ENCODE measurements at regions not wholly inside any gene's neighbourhood (a gene's known extent, or its start where the extent isn't known, plus 50 kb on each side); places are given as distances from the start of the nearest gene placed in this dataset.
A peak's percentile ranks its signal among the peaks of the same experiment; 100 is the strongest.

GRCh38 chrX:117568238-117568637 lies 548.4 kb downstream of the KLHL13 start:
- no peak overlapping the region for H3K4me3 ChIP-seq (ENCODE audit: low read depth, low read length)
- no peak for DNase-seq (ENCODE audit: low read depth)
- no peak for TF ChIP-seq CTCF (IDR thresholded peaks at IDR 0.05; ENCODE audit: control insufficient read depth, extremely low read depth, insufficient read depth)

- no peak overlapping the region for H3K4me3 ChIP-seq (ENCODE audit: low read depth, low read length)
Observed at GRCh38 chrX:117543885-117544284, 572.7 kb downstream of the KLHL13 start.

GRCh38 chrX:117539090-117539418 lies 577.6 kb downstream of the KLHL13 start:
- TF ChIP-seq CTCF (IDR thresholded peaks at IDR 0.05; ENCODE audit: control insufficient read depth, extremely low read depth, insufficient read depth), result no peak
- no peak overlapping the region for H3K4me3 ChIP-seq (ENCODE audit: low read depth, low read length)

More at GRCh38 chrX:117543885-117544284, 572.7 kb downstream of the KLHL13 start:
- peak; percentile 81 for DNase-seq (ENCODE audit: low read depth)
- TF ChIP-seq CTCF (IDR thresholded peaks at IDR 0.05; ENCODE audit: control insufficient read depth, extremely low read depth, insufficient read depth), result no peak

GRCh38 chrX:117538178-117539089 lies 578.2 kb downstream of the KLHL13 start:
- no peak for DNase-seq (ENCODE audit: low read depth)
- H3K4me3 ChIP-seq (ENCODE audit: low read depth, low read length), result no peak overlapping the region
- no peak for TF ChIP-seq CTCF (IDR thresholded peaks at IDR 0.05; ENCODE audit: control insufficient read depth, extremely low read depth, insufficient read depth)

More at GRCh38 chrX:117539090-117539418, 577.6 kb downstream of the KLHL13 start:
- no peak for DNase-seq (ENCODE audit: low read depth)

- no peak for DNase-seq (ENCODE audit: low read depth)
- no peak overlapping the region for H3K4me3 ChIP-seq (ENCODE audit: low read depth, low read length)
- TF ChIP-seq CTCF (IDR thresholded peaks at IDR 0.05; ENCODE audit: control insufficient read depth, extremely low read depth, insufficient read depth), result no peak
Observed at GRCh38 chrX:117532339-117532738, 584.3 kb downstream of the KLHL13 start.

- TF ChIP-seq CTCF (IDR thresholded peaks at IDR 0.05; ENCODE audit: control insufficient read depth, extremely low read depth, insufficient read depth), result no peak
- DNase-seq (ENCODE audit: low read depth), result peak; percentile 53
- H3K4me3 ChIP-seq (ENCODE audit: low read depth, low read length), result no peak overlapping the region
Observed at GRCh38 chrX:117522725-117523700, 593.6 kb downstream of the KLHL13 start.

Measured in LNCaP clone FGC (cell line).